AG08395 (cell line): ENCODE measurements at regions not wholly inside any gene's neighbourhood (a gene's known extent, or its start where the extent isn't known, plus 50 kb on each side); places are given as distances from the start of the nearest gene placed in this dataset.
"Not testable (repeated sequence)": the region's sequence is repeated elsewhere in the genome, so short reads cannot be mapped to it uniquely, and the experiment has no call there.

Experiments
- DNase-seq: peaks from one replicate; pipeline ENCODE4 v3.0.0; 2012; ENCODE audit warnings: mixed read lengths, low spot score

DNA sequence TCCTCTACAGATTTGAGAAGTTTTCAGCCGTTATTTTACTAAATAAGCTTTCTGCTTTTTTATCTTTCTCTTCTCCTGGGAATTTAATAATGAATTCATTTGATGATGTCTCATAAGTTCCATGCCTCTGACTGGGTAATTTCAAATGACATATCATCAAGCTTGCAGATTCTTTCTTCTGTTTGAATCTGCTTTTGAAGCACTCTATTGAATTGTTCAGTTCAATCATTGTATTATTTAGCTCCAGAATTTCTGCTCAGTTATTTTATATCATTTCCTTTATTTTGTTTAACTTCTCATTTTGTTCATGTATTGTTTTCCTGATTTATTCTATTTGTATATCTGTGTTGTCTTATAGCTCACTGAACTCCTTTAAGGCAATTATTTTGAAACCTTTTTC lies 196.9 kb upstream of the CNTNAP2 start:
- DNase-seq = no peak

DNA sequence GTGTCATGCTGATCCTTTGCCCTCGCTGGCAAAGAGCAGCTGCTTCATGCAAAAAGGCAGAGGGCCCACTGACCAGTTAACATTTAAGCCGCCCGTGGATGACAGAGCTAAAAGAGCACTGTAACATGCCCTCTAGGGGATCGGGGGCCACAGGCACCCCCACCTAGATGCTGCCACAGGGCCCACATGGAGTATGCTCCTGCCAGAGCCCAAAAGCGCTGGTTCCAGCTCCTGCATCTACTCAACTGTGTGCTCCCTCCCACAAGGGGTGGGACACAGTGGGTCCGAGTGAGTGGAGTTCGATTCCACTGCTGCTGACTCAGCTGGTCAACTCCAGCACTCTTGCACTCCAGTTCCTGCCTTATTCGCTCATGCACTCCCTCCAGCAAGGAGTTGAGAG lies 199.8 kb upstream of the CNTNAP2 start:
- no peak for DNase-seq

DNA sequence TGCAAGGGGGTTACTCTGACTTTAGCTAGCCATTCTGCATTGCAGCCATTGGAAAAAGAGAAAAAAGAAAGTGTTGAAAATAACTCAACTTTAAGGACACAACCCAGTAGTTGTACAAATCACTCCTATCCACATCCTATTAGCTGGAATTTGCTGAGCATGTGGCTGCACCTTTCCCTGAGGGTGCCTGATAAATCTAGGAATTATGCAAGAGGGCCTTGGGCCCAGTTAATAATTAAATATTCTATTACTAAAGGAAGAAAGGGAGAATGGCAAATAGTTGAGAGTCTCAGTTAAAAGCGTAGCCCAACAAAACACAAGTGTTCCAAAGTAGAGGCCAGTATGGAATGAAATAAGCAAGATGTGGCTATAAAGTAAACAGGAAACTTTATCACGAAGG lies 200.9 kb upstream of the CNTNAP2 start:
- DNase-seq = no peak

DNA sequence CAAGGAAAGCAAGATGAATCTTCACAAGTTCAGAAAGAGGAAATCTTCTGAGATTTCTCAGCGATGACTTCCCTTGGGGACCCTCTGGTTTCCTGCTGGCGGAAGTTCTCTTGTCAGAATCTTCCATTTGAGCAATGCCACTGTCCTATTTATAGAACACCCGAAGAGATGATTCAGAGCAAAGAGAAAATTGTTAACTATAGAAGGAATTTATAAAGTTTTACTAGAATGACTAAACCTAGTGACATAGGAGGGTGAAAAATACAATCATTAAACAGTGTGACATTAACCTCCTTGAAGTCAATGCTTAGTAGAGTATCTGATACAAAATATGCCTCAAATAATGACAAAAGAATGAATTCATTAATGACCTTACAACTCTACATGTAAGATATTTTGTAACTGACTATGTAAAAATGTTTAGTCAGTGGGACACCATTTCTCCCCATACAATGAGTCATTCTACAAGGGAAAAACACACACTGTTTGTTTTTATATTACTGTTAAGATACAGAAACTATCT lies 206.5 kb upstream of the CNTNAP2 start:
- DNase-seq = no peak

DNA sequence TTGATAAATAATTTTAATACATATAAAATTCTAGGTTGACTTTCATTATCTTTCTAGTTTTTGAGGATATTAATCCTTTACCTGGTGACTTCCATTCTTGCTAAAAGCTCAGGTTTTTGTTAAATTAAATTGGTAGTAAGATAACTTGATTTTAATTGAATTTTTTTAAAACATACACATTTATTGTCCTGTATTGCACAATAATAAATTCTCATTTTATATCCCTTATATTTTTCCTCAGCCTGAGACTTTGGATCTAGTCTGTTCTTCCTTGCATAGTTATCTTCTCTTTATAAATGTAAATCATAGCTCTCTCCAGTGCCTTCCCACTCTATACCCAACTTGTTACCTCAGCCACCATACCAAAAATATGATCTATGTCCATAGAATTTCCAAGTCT lies 212.9 kb upstream of the CNTNAP2 start:
- no peak for DNase-seq

DNA sequence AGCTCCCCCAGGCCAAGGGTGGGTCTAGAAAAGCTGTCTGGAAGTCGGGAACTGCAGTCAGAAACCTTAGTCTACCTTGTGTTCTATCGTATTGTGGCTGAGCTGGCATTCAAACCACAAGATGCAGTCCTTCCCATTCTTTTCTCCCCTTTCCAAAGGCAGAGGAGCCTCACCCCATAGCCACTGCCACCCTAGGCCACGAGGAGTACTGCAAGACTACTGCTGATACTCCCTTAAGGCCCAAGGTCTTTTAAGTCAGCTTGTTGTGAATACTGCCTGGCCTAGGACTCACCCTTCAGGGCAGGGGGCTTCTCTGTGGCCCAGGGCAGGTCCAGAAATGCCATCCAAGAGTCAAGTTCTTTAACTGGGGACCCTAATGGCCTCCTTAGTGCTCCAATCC lies 214.5 kb upstream of the CNTNAP2 start:
- no peak for DNase-seq

DNA sequence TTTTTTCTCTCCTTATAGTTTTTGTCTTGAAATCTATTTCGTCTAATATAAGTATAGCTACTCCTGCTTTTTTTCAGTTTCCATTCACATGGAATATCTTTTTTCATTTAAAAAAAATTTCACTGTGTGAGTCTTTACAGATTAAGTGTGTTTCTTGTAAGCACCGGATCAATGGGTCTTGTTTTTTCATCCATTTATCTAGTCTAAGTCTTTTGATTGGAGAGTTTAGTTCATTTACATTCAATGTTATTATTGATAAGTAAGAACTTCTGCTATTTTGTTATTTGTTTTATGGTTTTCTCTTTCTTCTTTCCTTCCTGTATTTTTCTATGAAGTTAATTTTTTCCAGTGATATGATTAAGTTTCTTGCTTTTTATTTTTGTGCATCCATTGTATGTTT lies 216.7 kb upstream of the CNTNAP2 start:
- no peak for DNase-seq

DNA sequence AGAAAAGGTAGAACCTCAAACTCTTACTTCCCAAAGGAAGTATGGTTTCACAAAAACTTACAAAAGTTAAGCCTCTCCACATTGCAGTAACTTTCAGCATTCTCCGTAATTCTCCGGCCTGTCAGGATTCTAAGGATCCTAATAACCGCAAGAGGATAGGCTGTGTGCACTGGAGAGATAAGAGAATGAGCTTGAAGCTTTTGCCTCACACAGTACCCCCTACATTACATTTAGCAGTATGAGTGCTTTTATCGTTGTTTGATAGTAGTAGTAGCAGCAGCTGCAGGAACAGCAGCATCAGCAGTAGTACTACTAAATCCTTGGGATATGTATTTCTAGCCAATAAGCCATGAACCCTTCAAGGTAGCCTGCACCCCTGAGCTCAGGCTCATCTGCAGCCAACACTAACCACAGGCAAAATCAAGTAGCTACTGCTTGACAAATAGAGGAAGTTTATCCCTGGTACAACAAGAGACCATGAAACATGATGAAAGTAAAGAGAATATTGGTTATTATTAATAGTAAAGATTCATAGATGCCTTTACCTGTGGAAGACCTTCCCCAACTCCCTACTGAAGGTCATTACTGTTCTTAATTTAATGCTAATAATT lies 222.6 kb upstream of the CNTNAP2 start:
- no peak for DNase-seq

DNA sequence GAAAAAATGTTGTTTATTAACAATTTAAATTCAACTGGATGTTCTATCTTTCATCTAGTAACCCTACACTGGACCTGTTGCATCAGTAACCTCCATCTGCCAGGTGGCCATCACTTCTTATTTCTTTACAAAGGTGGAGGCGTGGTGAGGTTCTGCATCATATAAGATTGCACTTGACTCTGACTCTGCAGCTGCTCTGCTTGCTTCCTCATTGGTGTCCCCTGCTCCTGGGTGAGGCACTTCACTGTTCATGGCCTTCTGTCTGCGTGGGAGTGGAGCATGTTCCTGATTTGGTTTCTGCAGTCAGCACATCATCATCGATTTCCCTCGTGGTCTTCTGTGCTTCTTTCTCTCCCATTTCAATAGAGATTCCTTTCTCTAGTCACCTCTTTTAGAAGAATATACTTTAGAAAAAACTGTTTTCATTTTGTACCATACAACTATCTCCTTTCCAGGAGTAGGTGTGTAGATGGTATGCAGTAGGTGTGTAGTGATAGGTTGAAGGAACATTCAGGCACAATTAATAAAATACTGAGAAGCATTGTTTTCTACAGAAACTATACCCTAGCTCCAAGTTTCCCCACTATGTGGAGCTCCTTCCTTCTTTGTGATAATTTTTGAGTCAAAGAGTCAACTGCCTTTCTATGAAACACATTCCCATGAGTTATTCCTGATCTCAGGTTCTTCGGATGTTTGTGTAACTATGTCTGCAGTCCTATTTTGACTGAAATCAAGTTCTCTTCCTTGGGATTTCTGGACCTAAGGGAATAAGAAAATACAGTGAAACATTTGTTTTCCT lies 231.7 kb upstream of the CNTNAP2 start:
- no peak for DNase-seq

DNA sequence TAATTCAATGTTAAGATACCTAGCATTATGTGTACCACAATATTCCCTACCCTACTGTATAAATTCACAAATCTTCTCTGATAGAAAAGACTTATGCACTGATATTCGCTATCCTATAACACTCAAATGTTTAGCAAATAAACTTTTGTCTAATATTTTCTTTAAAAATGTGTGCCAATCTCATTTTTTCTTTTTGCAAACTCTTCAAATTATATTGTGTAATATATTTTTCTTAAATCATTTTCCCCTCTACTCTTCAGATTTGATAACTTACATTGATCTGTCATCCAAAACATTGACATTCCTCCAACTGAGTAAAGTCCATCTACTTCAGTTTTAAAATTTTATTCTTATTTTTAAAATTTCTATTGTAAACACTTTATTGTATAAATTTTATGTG lies 240.2 kb upstream of the CNTNAP2 start:
- no peak for DNase-seq

DNA sequence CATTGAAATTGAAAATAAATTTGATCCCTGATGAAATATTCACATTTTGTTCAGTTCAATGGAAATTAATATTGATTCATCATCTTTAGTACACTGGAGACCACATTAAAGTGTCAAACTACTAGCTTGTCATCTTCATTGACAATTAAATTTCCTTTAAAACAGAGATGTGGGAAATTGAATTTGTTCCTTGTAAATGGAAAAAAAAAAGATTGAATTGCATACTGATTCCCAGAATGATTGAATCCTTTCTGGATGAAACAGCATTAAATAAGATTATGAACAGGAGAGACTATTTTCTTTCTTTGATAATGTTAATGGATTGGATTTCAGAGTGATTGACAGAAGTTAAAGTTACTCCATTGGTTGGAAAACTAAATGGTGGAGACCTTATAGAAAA lies 241.3 kb upstream of the CNTNAP2 start:
- no peak for DNase-seq

DNA sequence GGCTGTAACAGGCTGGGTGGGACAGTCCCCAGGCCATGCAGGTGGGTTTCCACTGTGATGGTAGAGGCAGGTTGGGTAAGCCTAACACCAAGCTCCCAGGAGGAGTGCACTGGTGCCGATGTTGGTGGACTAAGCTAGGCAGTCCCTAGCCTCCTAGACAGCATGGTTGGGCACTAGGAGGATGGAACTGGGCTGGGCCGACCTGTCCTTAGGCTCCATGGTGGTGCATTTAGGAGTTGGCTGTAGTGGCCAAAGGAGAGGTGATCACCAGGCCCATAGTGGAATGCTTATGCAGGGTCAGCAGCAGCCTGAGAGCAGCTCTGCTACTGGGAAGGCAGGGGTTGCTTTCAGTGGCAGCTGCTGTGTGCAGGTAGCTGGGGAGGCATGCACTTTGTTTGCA lies 247.7 kb upstream of the CNTNAP2 start:
- no peak for DNase-seq

DNA sequence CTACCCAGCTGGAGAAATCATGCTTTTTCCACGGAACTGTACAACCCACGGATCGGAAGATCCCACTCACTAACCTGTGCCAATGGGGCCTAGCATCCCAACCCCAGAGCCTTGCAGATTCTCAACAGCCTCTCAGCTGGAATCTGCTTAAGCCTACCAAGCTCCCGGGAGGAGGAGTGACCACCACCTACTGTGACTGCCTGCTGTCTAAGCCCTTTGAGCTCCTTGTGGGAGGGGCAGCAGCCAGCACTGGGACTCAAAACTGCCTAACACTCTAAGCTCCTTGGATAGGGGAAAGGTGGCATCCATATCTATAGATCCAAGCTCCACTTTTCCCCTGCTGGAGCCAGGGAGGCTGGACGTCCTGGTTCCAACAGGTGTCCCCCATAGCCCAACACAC lies 254.4 kb upstream of the CNTNAP2 start:
- DNase-seq = no peak

DNA sequence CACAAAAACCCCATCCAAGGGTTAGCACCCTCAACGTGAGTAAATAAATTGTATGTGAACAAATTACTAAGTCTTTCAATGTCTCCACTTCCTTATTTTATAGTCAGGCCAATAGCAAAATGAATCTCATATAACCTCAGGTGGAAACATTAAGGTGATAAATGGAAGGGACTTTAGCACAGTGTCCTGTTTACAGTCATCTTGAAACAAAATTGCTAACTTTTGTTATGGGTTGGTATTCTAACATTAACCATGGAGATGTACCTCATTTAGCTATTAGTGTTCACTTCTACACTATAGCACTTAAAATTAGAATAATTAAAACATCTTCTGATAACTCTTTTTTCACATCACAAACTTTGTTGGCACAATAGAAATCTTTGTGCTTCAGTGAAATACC lies 255.8 kb upstream of the CNTNAP2 start:
- no peak for DNase-seq

DNA sequence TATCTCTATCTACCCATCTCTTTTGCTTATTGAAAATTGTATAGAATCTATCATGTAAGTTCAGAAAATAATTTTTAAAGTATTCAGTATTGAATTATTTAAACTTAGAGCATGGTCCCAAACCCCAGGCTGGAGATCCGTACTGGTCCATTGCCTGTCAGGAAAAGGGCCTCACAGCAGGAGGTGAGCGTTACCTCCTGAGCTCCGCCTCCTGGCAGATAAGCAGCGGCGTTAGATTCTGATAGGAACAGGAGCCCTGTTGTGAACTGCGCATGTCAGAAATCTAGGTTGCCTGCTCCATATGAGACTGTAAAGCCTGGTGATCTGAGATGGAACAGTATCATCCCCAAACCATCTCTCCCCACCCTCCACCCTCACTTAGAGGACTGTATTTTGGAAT lies 266.0 kb upstream of the CNTNAP2 start:
- no peak for DNase-seq

DNA sequence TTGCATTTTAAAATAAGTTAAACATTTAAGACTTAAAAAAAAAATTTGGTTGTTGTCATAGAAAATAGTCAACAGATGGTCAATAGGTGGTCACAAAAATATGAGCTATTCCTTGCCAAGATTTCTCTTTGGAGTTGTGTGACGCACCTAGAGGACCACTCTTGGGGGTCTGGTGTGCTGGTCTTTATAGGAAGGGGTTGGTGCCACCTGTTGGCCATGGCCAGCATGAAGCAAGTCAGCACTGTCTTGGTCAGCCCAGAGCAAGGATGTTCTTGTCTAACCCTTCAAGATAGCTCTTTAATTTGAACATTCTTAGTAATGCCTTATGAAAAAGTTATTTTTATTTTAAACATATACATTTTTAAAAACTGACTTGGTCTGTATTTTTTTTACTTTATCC lies 267.9 kb upstream of the CNTNAP2 start:
- peak; percentile 2 for DNase-seq

DNA sequence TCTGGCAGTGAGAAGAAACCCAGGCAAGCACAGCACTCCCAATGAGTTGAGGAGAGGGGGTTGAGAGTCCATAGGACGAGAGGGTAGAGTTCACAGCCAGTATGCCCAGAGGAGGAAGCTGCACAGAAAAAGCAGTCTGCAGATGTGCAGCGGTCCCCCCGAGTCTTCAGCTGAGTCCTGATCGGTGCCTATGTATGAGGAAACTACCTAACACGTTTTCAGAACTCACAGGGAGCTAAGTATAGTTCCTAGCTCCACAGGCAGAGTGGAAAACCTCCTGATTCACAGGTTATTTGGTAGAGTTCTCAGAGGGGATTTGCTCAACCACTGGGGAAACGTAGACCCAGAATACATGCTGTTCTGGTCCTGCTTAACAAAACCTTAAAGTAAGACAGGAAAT lies 271.3 kb upstream of the CNTNAP2 start:
- no peak for DNase-seq

DNA sequence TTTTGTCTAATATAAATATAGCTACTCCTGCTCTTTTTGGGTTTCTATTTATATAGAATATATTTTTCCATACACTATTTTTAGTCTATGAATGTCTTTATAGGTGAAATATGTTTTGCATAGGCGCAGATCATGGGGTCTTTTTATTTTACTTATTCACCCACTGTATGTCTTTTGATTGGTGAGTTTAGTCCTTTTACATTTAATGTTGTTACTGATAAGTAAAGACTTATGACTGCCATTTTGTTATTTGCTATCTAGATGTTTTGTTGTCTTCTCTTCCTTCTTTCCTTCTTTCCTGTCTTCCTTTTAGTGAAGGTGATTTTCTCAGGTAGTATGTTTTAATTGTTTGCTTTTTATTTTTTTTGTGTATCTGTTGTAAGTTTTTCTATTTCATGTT lies 276.8 kb upstream of the CNTNAP2 start:
- no peak for DNase-seq

DNA sequence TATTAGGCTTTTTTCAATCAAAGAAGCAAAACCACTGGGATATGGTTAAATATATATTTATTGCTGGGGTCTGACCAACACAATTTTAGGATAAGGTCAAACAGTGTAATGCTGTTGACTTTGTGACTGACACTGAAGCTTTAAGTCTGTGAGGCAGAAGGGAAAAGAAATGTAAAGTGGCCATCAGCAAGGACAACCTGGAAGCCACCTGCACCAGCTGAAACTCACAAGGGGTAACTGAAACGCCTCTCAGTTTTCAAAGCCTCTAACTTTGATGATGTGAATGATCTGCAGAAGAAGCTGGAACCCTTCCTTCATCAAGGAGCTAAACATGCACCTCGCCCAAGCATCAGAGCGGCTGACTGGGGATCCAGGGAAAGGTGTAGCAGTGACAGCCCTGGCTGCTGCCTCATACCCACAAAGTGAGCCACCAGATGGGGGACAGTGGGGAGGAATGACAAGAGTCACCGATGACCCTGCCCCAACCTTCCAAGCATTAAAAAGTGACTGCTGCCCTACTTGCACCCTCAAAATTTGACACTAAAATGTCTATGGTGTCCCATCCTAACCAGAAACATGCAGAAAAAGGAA lies 284.9 kb upstream of the CNTNAP2 start:
- no peak for DNase-seq

DNA sequence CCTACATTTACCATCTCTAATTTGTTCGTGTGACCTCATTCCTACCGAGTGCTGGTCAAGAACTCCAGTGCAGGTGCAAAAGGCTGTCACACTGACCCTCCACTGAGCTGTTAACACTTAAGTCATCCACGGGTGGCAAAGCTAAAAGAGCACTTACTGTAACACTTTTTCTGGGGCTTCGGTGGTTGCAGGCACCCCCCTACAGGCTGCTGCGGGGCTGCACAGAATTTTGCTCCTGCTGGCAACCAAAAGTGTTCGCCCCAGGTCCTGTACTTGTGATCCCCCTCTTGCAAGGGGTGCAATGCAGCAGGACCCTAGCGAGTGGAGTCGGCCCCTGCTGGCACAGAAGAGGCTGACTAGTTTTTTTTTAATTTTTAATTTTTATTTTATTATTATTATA lies 298.9 kb upstream of the CNTNAP2 start:
- DNase-seq = no peak

DNA sequence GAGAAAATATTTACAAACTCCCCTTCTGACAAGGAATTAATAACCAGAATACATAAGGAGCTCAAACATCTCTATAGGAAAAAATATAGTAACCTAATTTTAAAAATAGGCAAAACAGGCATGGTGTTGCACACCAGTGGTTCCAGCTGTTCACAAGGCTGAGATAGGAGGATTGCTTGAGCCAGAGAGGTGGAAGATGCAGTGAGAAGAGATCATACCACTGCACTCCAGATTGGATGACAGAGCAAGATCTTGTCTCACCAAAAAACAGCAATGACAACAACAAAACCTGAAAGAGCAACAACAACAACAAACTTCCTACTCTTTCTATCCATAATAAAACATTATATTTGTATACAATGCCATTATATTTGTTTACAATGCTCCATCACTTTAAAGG lies 304.4 kb upstream of the CNTNAP2 start:
- DNase-seq = no peak

DNA sequence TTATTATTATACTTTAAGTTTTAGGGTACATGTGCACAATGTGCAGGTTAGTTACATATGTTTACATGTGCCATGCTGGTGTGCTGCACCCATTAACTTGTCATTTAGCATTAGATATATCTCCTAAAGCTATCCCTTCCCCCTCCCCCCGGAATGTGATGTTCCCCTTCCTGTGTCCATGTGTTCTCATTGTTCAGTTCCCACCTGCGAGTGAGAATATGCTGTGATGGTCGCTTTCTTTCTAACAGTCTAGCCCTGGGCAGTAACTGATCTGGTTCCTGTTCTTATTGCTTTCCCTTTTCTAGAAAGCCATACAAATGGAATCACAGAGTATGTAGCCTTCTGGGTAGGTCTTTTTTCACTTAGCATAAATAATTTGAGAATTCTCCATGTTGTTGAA lies 311.1 kb upstream of the CNTNAP2 start:
- DNase-seq = not testable (repeated sequence)

DNA sequence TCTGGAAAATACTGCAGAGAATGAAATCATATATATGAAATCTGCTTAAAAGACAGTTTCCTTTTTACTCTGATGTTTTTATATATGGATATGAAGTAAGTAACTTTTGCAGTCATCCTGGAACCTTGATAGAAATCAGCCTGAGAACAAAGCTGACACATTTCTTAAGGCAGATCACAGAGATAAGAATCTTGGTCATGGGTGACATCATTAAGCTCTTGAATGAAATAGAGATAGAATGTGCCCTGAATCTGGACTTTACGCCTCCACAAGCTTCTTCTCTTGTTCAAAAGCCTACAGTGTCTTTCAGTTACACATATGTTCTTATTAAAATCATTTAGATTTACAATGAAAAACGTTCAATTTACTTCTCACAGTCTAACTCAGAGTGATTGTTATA lies 319.1 kb upstream of the CNTNAP2 start:
- DNase-seq = no peak

DNA sequence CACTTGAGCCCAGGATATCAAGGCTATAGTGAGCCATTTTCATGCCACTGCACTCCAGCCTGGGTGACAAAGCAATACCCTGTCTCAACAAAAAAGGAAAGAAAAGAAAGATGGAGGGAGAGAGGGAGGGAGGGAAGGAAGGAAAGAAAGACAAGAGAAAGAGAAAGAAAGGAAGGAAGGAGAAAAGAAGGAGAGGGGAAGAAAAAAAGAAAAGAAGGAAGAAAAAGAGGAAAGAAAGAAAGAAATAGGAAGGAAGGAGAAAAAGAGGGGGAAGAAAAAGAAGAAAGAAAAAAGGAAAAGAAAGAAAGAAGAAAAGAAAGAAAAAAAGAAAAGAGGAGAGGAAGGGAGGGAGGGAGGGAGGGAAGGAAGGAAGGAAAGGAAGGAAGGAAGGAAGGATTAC lies 321.5 kb upstream of the CNTNAP2 start:
- no peak for DNase-seq
